GM12874 (cell line): ENCODE measurements at regions not wholly inside any gene's neighbourhood (a gene's known extent, or its start where the extent isn't known, plus 50 kb on each side); places are given as distances from the start of the nearest gene placed in this dataset.

Experiments used
- TF ChIP-seq, protein P1 (sequence below): IDR thresholded peaks from 2 replicates; pipeline ENCODE4 v1.5.1; 2011; ENCODE audit warnings: low read depth, mild to moderate bottlenecking, control low read depth, low read length, moderate library complexity; ENCODE audit not compliant: insufficient read depth

DNA sequence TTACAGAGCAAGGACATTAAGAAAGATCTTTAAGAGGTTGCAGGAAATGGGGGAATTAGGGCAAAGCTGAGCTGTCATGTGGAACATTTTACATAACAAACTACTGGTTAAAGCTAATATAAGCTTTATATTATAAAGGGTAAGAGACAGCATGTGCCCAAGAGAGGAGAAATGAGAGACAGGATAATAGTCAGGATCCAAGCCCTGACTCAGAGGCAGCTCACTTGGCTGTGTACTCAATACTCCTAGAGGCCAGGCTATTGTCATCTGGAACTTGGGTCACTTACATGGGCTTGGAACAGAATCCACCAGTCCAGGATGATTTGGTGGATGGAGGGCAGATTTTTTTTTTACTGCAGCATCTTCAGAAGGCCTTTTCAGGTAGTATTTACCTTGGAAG, 418.6 kb upstream of the ZMIZ1 start:
- TF ChIP-seq, protein P1, sequence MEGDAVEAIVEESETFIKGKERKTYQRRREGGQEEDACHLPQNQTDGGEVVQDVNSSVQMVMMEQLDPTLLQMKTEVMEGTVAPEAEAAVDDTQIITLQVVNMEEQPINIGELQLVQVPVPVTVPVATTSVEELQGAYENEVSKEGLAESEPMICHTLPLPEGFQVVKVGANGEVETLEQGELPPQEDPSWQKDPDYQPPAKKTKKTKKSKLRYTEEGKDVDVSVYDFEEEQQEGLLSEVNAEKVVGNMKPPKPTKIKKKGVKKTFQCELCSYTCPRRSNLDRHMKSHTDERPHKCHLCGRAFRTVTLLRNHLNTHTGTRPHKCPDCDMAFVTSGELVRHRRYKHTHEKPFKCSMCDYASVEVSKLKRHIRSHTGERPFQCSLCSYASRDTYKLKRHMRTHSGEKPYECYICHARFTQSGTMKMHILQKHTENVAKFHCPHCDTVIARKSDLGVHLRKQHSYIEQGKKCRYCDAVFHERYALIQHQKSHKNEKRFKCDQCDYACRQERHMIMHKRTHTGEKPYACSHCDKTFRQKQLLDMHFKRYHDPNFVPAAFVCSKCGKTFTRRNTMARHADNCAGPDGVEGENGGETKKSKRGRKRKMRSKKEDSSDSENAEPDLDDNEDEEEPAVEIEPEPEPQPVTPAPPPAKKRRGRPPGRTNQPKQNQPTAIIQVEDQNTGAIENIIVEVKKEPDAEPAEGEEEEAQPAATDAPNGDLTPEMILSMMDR, result no peak

DNA sequence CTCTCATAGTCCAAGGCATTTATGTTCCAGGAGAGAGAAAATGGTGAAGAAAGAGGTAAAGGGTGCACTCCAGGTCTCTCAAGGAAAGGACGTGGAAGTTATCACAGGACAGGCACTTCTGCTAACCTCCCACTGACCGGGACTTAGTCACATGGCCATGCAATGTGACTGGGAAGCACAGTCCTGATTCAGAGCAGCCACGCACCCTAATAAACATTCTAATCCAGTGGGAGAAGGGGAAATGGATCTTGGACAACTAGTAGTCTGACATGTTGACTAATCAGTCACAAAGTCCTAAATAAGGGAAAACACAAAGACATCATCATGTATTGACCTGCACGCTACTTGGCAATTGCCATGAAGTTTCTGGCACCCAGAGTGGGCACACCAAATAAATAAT, 417.5 kb upstream of the ZMIZ1 start:
- TF ChIP-seq, protein P1, result no peak

DNA sequence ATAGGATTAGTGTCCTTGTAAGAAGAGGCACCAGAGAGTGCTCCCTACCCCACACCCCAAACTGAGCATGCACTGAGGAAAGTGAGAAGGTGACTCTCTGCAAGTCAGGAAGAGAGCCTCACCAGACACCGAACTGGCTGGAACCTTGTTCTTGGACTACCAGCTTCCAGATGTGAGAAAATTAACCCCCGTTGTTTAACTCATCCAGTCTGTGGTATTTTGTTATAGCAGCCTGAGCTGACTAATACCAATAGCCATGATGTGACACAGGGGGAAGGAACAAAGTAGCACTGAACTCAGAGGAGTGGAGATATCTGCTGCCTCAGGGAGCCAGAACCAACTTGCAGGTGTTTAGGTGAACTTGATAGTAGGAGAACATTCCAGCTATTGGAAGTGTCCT, 415.2 kb upstream of the ZMIZ1 start:
- TF ChIP-seq, protein P1, result no peak

DNA sequence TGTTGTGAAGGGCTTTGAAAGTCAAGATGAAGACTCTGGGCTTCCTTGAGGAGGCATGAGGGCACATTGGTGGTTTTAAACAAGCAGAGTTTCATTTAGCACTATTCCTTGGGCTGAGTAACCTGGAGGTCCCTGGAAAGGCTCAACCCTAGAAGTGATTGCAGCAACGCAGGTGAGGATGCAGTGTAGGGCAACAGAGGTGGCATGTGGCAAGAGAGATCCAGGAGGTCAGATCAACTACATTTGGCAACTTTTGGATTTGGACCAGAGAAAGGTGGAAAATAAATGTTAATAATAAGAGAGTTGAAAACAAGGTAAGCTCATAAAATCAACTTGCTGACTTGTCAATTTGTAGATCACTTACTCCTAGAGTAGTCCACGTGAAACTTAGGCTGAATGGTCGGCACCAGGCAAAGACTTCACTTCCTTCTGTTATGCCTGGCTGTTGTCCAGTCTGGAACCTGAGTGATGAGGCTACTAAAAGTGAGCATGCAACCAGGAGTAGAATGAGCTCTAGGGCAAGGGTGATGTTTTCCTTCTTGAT, 414.6 kb upstream of the ZMIZ1 start:
- TF ChIP-seq, protein P1, result no peak

DNA sequence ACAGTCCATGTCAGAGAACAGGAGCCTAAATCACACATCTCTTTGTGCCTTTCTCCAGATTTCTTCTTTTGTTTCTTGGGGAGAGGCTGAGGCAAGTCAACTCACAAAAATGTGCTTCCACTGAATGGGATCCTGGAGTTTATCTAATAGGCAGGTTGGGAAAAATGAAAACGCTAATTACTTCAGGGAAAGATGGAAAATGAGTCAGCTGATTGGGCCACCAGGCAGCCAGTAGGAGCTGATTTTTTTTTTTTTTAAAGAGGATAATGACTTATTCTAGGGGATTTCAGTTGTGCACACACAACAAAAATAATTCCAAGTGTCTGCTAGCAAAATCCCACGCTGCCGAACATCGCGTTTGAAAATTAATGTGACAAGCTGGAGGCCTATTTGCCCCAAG, 412.8 kb upstream of the ZMIZ1 start:
- TF ChIP-seq, protein P1, result no peak

DNA sequence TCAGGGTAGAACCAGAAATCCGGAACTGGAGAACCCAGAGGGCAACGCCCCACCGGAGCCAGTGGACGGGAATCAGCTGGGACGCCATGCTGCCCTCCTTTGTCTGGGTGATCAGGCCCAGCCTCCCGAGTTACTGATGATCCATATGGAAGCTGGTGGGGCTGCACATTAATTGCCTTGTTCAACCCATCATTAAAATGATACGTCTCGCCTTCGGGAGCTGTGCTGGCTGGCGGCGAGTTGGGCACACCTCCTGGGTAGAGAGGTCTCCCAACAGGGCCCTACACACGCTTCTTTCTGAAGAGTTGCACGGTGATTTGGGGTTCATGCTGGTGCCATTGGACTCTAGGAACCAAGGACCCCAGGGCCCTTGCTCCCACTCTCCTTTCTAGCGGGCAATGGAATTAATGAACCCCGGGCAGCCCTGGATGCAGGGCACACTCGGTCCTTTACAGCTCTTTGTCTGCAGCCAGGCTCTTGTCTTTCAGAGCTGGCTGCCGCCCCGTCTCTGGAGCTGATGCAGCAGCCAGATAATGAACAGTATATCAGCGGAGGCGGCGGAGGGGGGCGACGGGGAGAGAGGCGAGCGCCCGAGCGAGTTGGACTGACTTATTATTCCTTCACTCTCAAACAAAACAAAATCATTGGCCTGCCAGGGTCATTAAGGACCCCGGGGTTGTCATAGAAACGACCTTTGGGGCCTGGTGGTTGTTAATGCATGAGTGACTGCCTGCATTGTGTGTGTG, 412.2 kb upstream of the ZMIZ1 start:
- TF ChIP-seq, protein P1, result no peak

DNA sequence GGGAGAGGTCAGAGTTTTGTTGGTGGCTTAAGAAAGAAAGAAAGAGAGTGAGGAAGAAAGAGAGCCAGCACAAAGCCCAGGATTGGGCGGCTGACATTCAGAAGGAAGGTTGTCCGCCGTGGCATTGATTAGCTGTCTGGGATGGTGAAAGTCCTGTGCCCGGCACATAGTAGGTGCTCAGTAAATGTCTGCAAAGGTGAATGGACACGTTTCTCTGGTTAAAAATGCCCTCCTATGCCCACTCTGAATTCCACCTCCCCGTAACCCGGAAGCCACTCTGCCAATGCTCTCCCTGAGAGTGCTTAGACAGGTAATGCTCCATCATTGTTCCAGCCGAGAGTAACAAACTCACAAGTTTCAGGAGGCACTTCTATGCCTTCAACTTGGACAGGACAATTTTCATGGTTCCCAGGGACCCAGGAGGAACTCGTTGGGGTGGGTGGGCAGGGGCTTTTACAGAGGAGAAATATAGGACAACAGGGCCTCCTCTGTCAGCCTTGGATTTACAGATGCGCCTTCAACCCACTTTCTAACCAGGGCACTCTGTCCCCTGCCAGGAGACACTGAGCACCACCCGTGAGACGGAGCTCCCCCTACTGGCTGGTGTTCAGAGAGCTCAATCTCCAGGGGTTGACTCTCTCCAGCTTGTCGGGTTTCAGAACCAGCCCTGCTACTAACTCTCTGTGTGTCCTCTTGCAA, 411.5 kb upstream of the ZMIZ1 start:
- TF ChIP-seq, protein P1, result peak; percentile 87
